Mucosa of descending colon (tissue), 3 donors: ENCODE measurements at regions not wholly inside any gene's neighbourhood (a gene's known extent, or its start where the extent isn't known, plus 50 kb on each side); places are given as distances from the start of the nearest gene placed in this dataset.

ENCODE experiments used
- ATAC-seq: fragments of 200-7000 bp; cut with Tn5 transposase; one replicate; pipeline ENCODE4 v1.9.1; 2020; ENCODE audit warnings: mild to moderate bottlenecking, moderate library complexity
- DNase-seq, 3 donors: peaks; one replicate each; pipeline ENCODE4 v3.0.0-alpha.2; 2020
- H3K36me3 ChIP-seq: fragments of 200-600 bp; one replicate; pipeline ENCODE4 v1.8.0; 2021; ENCODE audit warnings: low read depth, mild to moderate bottlenecking
- H3K4me1 ChIP-seq: fragments of 200-600 bp; one replicate; pipeline ENCODE4 v1.8.0; 2021; ENCODE audit warnings: low read depth, mild to moderate bottlenecking
- H3K4me3 ChIP-seq: fragments of 200-600 bp; one replicate; pipeline ENCODE4 v1.8.0; 2021; ENCODE audit warnings: mild to moderate bottlenecking
- H3K9me3 ChIP-seq: fragments of 200-600 bp; one replicate; pipeline ENCODE4 v1.8.0; 2021; ENCODE audit warnings: mild to moderate bottlenecking
- intact Hi-C, 2 donors: fragments of 100-400 bp; cut with DNase I in 1 of 2; cut with micrococcal nuclease in 1 of 2; formaldehyde crosslinking; loops; one replicate each; pipeline versions ENCODE4 v1.11.0 to v1.11.1; 2022; cut with DNase I, micrococcal nuclease
- TF ChIP-seq, protein P1 (sequence below): fragments of 200-600 bp; IDR thresholded peaks from one replicate; pipeline ENCODE4 v1.8.0; 2022; ENCODE audit warnings: antibody characterized with exemption, mild to moderate bottlenecking
- donor health status: DM: no; HTN: no; CAD: no; lungs with moderate emphysema.
- donor health status: DM: no; HTN: no; CAD: no.
- donor health status: DM: no; HTN: yes; CAD: no.

DNA sequence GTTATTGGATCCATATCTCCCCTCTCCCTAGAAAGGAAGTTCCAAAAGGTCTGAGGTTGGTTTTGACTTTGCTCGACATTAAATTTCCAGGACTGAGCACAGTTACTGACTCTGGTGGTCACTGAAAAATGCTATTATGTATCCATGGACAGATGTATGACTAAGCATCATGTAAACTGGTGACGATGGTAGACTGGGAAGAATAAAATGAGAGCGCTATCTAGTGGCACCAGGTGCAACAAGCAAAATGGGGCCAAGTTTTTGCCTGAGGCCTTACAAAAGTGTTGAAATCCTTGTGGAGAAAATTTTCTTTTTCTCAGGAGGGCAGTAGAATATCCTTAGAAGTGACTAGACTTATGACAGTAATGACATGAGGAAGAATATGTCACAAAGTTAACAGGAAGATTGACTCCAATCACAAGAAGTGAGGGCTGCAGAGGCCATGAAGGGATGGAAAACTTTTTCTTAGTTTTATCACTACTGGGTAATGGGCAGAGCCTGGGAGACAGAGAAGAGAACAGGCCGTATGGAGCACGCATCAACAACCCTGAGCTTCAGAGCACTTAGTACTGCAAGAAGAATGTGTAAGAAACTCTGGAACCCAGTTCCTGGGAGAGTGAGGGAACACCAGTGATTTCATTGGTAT is 88.9 kb upstream of the ELOVL5 start:
- Histone ChIP-seq H3K4me1 (no peaks in the 10 kb centered on the region), H3K4me3 (no peak overlapping the region), H3K9me3 (no peaks in the 10 kb centered on the region), H3K36me3 (no peaks in the 10 kb centered on the region)
- TF ChIP-seq, protein P1, sequence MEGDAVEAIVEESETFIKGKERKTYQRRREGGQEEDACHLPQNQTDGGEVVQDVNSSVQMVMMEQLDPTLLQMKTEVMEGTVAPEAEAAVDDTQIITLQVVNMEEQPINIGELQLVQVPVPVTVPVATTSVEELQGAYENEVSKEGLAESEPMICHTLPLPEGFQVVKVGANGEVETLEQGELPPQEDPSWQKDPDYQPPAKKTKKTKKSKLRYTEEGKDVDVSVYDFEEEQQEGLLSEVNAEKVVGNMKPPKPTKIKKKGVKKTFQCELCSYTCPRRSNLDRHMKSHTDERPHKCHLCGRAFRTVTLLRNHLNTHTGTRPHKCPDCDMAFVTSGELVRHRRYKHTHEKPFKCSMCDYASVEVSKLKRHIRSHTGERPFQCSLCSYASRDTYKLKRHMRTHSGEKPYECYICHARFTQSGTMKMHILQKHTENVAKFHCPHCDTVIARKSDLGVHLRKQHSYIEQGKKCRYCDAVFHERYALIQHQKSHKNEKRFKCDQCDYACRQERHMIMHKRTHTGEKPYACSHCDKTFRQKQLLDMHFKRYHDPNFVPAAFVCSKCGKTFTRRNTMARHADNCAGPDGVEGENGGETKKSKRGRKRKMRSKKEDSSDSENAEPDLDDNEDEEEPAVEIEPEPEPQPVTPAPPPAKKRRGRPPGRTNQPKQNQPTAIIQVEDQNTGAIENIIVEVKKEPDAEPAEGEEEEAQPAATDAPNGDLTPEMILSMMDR = peak; percentile 8
- DNase-seq = peak in 1 of 3 donors; percentile 38
- intact Hi-C loops = loop anchor here in 1 of 2 donors (5.0 kb wide), 1 partner anchor 265 kb away; no protein-coding TSS in a partner anchor
- ATAC-seq = peak; percentile 72

DNA sequence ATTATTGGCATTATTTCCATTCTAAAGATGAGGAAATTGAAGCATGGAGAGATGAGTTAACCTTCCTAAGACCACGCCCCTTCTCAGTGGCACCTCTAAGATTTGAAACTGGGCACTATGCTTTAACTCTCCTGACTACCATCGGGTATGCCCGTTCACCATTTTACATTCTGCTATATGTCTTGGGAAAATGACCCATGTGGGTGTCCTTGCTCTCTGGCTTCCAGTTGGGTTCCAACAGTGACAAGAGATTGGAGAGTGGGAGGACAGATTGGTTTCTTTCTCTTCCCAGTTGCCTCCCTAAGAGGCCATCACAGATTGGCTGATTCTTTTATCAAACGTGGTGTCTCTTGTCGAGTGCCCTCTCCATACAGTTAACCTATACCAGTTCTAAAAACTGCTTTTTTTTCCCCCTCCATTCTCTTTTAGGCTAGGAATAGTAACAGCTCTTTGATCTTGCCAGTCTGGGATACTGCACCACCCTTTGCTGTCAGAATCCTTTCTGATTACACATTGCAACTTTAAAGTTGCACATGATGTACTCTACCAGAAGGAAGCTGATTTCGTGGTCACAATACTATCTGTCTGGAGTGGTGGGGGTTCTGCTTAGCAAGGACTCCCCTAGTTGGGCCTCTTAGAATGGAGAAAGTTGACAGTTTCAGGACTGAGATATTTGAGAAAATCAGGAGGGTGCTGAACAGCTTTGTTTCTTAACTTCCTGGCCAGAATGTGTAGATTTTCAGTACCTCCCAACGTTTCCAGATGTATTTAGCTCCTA is 88.0 kb upstream of the ELOVL5 start:
- intact Hi-C loops = loop anchor here in 1 of 2 donors (5.0 kb wide), 1 partner anchor 264 kb away; no protein-coding TSS in a partner anchor
- H3K4me3 ChIP-seq = no peak overlapping the region
- DNase-seq (no peak), ATAC-seq (no peak)
- no peaks in the 10 kb centered on the region for H3K9me3 ChIP-seq
- no peaks in the 10 kb centered on the region for H3K36me3 ChIP-seq
- H3K4me1 ChIP-seq = no peaks in the 10 kb centered on the region
- TF ChIP-seq, protein P1 = no peak

DNA sequence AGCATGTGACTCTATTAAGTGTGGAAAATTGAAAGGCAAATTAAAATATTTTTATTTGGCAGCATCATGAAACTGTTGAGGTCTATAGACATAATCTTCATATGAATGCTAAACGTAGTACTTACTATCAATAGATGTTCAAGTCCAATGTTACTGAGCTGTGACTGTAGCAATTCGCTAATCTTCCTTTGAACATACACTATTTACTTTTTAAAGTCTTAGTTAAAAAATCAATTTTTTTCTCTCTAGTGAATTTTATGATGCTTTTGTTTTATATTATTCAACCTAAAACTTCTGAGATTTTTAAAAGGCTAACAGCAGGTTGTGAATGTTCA is 85.2 kb upstream of the ELOVL5 start:
- intact Hi-C loops = no loop called here
- no peak for DNase-seq

DNA sequence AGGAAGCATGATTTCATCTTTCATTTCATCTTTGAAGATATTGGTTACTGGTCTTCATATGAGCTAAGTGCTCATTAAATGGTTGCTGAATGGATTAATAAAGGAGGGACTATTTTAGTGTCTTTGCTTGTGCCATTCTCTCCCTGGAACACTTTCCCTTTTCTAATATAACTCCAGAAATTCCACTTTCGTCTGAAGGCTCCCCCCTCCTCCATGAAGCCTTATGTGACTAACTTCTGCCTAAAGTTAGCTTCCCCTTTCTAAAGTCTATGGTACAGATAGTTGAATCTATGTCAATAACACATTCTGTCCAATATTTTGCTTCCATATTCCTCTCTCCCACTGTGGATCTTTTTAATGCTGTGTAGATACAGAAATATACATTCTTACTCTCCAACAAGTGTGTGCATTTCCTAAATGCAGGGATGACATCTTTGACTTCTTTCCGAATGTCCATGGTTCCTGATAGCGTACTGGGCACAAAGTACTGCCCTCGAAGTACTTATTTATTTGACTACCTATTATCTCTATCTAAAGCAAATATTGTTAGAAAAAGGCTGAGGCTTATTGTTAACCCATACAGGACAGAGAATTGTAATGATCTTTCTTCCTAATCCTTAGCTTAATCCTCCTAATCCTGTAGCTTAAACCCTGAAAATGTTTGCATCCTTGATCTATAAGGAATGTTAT is 84.7 kb upstream of the ELOVL5 start:
- no peak overlapping the region for H3K4me3 ChIP-seq
- H3K9me3 ChIP-seq = no peaks in the 10 kb centered on the region
- intact Hi-C loops = no loop called here
- H3K4me1 ChIP-seq = no peaks in the 10 kb centered on the region
- no peak for DNase-seq
- H3K36me3 ChIP-seq = no peaks in the 10 kb centered on the region
- TF ChIP-seq, protein P1 = no peak
- ATAC-seq = no peak

More for the DNA sequence above, 85.2 kb upstream of the ELOVL5 start:
- H3K9me3 ChIP-seq = no peaks in the 10 kb centered on the region
- H3K36me3 ChIP-seq = no peaks in the 10 kb centered on the region
- ATAC-seq = no peak
- no peaks in the 10 kb centered on the region for H3K4me1 ChIP-seq
- TF ChIP-seq, protein P1 = no peak
- H3K4me3 ChIP-seq = no peak overlapping the region

DNA sequence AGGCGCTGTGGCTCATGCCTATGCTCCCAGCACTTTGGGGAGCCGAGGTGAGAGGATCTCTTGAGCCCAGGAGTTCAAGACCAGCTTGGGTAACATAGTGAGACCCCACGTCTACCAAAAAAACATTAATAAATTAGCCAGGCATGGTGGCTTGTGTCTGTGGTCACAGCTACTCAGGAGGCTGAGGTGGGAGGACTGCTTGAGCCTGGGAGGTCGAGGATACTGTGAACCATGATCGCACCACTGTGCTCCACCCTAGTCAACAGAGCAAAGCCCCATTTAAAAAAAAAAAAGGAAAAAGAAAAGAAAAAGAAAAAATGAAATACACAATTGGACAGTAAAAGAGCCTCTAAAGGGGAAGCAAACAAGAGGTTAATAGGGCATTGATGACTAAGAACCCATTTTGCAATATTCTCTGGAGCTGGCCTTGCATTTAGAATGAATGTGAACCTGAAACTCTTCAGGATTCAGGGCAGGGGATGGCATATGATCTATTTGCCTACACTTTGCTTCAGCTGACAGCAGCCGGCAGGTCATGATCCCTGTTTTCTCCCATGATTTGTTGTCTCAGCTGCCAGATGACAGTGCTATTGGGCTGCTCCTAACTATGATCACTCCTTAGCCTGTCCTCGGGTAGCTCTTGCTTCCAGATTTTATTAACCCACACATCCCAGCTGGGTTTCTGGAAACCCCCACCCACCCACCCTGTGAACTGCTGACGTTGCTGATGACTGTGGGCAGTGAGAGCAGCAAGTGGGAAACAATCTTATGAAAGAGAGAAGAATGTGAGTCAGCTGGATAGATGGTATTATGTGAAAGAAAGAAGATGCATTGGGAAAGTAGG is 83.8 kb upstream of the ELOVL5 start:
- Histone ChIP-seq H3K4me3 (no peak overlapping the region), H3K9me3 (no peaks in the 10 kb centered on the region), H3K4me1 (no peaks in the 10 kb centered on the region), H3K36me3 (no peaks in the 10 kb centered on the region)
- DNase-seq = no peak
- ATAC-seq = peak; percentile 20
- TF ChIP-seq, protein P1 = no peak
- intact Hi-C loops = no loop called here
